GM18873 (cell line): ENCODE measurements at regions not wholly inside any gene's neighbourhood (a gene's known extent, or its start where the extent isn't known, plus 50 kb on each side); places are given as distances from the start of the nearest gene placed in this dataset.

ENCODE experiments used
- ATAC-seq: cut with Tn5 transposase; IDR thresholded peaks from one replicate; pipeline ENCODE4 v1.9.1; 2021; ENCODE audit warnings: mild to moderate bottlenecking, moderate library complexity, moderate number of reproducible peaks; ENCODE audit not compliant: unreplicated experiment, low FRiP score

- ATAC-seq = no peak
These were observed 119.8 kb upstream of the SLC25A33 start for GRCh38 chr1:9419369-9420041.

GRCh38 chr1:9420835-9421532 is 118.3 kb upstream of the SLC25A33 start:
- ATAC-seq = no peak

- ATAC-seq = no peak
These were observed 117.8 kb upstream of the SLC25A33 start for GRCh38 chr1:9421533-9421873.

- no peak for ATAC-seq
These were observed 116.9 kb upstream of the SLC25A33 start for GRCh38 chr1:9422321-9422720.

- no peak for ATAC-seq
These were observed 116.3 kb upstream of the SLC25A33 start for GRCh38 chr1:9422911-9423505.

GRCh38 chr1:9424261-9424660 is 115.0 kb upstream of the SLC25A33 start:
- no peak for ATAC-seq

- peak; percentile 13 for ATAC-seq
These were observed 113.4 kb upstream of the SLC25A33 start for GRCh38 chr1:9425859-9426258.

- ATAC-seq = peak; percentile 56
These were observed 113.0 kb upstream of the SLC25A33 start for GRCh38 chr1:9426291-9426711.

- no peak for ATAC-seq
These were observed 111.9 kb upstream of the SLC25A33 start for GRCh38 chr1:9427388-9427787.

- peak; percentile 65 for ATAC-seq
These were observed 110.5 kb upstream of the SLC25A33 start for GRCh38 chr1:9428601-9429341.

GRCh38 chr1:9429342-9429711 is 109.9 kb upstream of the SLC25A33 start:
- no peak for ATAC-seq

GRCh38 chr1:9434247-9435152 is 104.8 kb upstream of the SLC25A33 start:
- ATAC-seq = no peak

- ATAC-seq = no peak
These were observed 104.1 kb upstream of the SLC25A33 start for GRCh38 chr1:9435153-9435636.

GRCh38 chr1:9435854-9436640 is 103.2 kb upstream of the SLC25A33 start:
- ATAC-seq = no peak

GRCh38 chr1:9437961-9438430 is 101.3 kb upstream of the SLC25A33 start:
- ATAC-seq = no peak

- ATAC-seq = no peak
These were observed 100.7 kb upstream of the SLC25A33 start for GRCh38 chr1:9438431-9439073.

- no peak for ATAC-seq
These were observed 100.0 kb upstream of the SLC25A33 start for GRCh38 chr1:9439074-9439761.

GRCh38 chr1:9440261-9440660 is 99.0 kb upstream of the SLC25A33 start:
- no peak for ATAC-seq
